ENCODE measurements at regions not wholly inside any gene's neighbourhood (a gene's known extent, or its start where the extent isn't known, plus 50 kb on each side); places are given as distances from the start of the nearest gene placed in this dataset.

- TF ChIP-seq POLR2A (IDR thresholded peaks at IDR 0.05): no peak
- TF ChIP-seq CTCF (IDR thresholded peaks at IDR 0.05): no peak
- TF ChIP-seq POLR2AphosphoS5 (IDR thresholded peaks at IDR 0.05): no peak
- no peak for TF ChIP-seq EP300 (IDR thresholded peaks at IDR 0.05; ENCODE audit: low read depth)
- Histone ChIP-seq H3K4me1 (peaks cover 5 to 23% (median 7%) of the 10 kb centered on the region in 4 donors), H3K27ac (no peak overlapping the region), H3K9me3 (no peaks in the 10 kb centered on the region), H3K4me3 (no peak overlapping the region), H3K27me3 (no peaks in the 10 kb centered on the region), H3K36me3 (no peaks in the 10 kb centered on the region)
- in situ Hi-C loops (cut with MboI; ENCODE audit: low pct_ligation_motif_present in 1 of 4, low pct_unique_long_range_greater_than_20kb in 1 of 4, low sequenced_read_pairs in 3 of 4) (loop anchor here (10.0 to 25.0 kb wide), 2 partner anchors 151 to 158 kb away; no protein-coding TSS in a partner anchor), intact Hi-C loops (cut with DNase I; ENCODE audit: low total_unique reads) (no loop called here)
- 77 to 86% methylated on average over 2 of the region's 2 CpGs for WGBS, 2 donors (ENCODE audit: low coverage in 1 of 2)
- no peak for DNase-seq
Observed at GRCh38 chr15:35286721-35287120, 201.6 kb upstream of the NANOGP8 start.

DNA sequence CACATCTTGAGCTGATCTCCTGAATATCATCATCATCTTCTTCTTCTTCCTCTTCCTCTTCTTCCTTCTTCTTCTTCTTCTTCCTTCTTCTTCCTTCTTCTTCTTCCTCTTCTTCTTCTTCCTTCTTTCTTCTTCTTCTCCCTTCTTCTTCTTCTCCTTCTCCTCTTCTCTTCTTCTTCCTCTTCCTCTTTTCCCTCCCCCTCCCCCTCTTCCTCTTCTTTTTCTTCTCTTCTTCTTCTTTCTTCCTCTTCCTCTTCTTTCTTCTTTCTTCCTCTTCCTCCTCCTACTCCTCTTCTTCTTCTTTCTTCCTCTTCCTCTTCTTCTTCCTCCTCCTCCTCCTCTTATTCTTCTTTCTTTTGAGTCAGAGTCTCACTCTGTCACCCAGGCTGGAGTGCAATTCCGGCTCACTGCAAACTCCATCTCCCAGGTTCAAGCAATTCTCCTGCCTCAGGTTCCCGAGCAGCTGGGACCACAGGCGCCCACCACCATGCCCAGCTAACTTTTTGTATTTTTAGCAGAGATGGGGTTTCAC lies 197.9 kb upstream of the NANOGP8 start:
- no peak overlapping the region for H3K27ac ChIP-seq
- peaks cover 0 to 6% of the 10 kb centered on the region in 2 donors for H3K9me3 ChIP-seq
- H3K36me3 ChIP-seq: no peaks in the 10 kb centered on the region
- H3K27me3 ChIP-seq: no peaks in the 10 kb centered on the region
- no peak for TF ChIP-seq CTCF (IDR thresholded peaks at IDR 0.05)
- no peak for TF ChIP-seq EP300 (IDR thresholded peaks at IDR 0.05; ENCODE audit: low read depth)
- TF ChIP-seq POLR2AphosphoS5 (IDR thresholded peaks at IDR 0.05): no peak
- no peak for TF ChIP-seq POLR2A (IDR thresholded peaks at IDR 0.05)
- H3K4me3 ChIP-seq: no peak overlapping the region
- H3K4me1 ChIP-seq: no peaks in the 10 kb centered on the region
- DNase-seq: no peak
- WGBS, 2 donors (ENCODE audit: low coverage in 1 of 2): 90 to 100% methylated on average over 1 to 3 of the region's 3 CpGs
- in situ Hi-C loops (cut with MboI; ENCODE audit: low pct_ligation_motif_present in 1 of 4, low pct_unique_long_range_greater_than_20kb in 1 of 4, low sequenced_read_pairs in 3 of 4) (loop anchor here (10.0 to 25.0 kb wide), 2 partner anchors 154 to 162 kb away; no protein-coding TSS in a partner anchor), intact Hi-C loops (cut with DNase I; ENCODE audit: low total_unique reads) (no loop called here)

DNA sequence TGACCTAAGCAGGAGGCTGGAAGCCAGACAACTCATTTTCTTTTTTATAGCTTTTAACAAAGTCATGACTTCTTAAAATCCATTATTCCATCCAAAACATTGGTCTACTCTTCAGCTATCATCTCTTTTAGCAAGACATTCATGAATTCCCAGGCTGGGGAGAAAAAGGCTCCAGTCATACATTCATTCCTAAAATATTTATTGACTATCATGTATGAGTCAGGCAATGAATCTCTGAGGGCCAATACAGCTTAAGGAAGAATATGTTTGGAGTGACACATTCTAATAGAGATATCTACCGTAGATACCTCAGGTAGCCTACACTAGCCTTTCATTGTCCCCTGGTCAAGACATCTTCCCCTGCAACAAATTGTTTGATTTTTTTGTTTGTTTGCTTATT lies 196.4 kb upstream of the NANOGP8 start:
- peaks cover 0 to 16% of the 10 kb centered on the region in 2 donors for H3K9me3 ChIP-seq

DNA sequence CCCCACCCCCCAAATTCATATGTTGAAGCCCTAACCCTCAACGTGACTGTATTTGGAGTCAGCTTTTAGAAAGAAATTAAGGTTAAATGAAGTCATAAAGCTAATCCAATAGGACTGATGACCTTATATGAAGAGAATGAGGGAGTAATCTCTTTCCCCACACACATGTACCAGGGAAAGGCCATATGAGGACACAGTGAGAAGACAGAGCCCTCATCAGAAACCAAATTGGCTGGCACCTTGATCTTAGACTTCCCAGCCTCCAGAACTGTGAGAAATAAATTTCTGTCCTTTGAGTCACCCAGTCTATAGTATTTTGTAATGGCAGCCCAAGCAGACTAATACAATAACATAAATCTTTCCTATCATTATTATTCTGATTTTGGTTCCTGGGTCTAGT lies 194.7 kb upstream of the NANOGP8 start:
- in situ Hi-C loops (cut with MboI; ENCODE audit: low pct_ligation_motif_present in 1 of 4, low pct_unique_long_range_greater_than_20kb in 1 of 4, low sequenced_read_pairs in 3 of 4): loop anchor here (10.0 to 25.0 kb wide), 2 partner anchors 157 to 165 kb away; no protein-coding TSS in a partner anchor
- WGBS, 2 donors (ENCODE audit: low coverage in 1 of 2): 90 to 100% methylated on average over 1 of the region's 1 CpG
- intact Hi-C loops (cut with DNase I; ENCODE audit: low total_unique reads): no loop called here
- TF ChIP-seq POLR2A (IDR thresholded peaks at IDR 0.05) (no peak), EP300 (IDR thresholded peaks at IDR 0.05; ENCODE audit: low read depth) (no peak), POLR2AphosphoS5 (IDR thresholded peaks at IDR 0.05) (no peak), CTCF (IDR thresholded peaks at IDR 0.05) (no peak)
- no peak for DNase-seq
- no peaks in the 10 kb centered on the region for H3K4me1 ChIP-seq
- peaks cover 4 to 16% of the 10 kb centered on the region in 2 donors for H3K9me3 ChIP-seq
- H3K27me3 ChIP-seq: no peaks in the 10 kb centered on the region
- H3K4me3 ChIP-seq: no peak overlapping the region
- no peak overlapping the region for H3K27ac ChIP-seq
- no peaks in the 10 kb centered on the region for H3K36me3 ChIP-seq

More for the DNA sequence above, 196.4 kb upstream of the NANOGP8 start:
- no peak for DNase-seq
- Histone ChIP-seq H3K36me3 (no peaks in the 10 kb centered on the region), H3K27me3 (no peaks in the 10 kb centered on the region), H3K4me1 (no peaks in the 10 kb centered on the region), H3K27ac (no peak overlapping the region), H3K4me3 (no peak overlapping the region)
- no peak for TF ChIP-seq POLR2AphosphoS5 (IDR thresholded peaks at IDR 0.05)
- TF ChIP-seq CTCF (IDR thresholded peaks at IDR 0.05): no peak
- TF ChIP-seq POLR2A (IDR thresholded peaks at IDR 0.05): no peak
- WGBS, 2 donors (ENCODE audit: low coverage in 1 of 2): 84 to 90% methylated on average over 1 of the region's 1 CpG
- intact Hi-C loops (cut with DNase I; ENCODE audit: low total_unique reads) (no loop called here), in situ Hi-C loops (cut with MboI; ENCODE audit: low pct_ligation_motif_present in 1 of 4, low pct_unique_long_range_greater_than_20kb in 1 of 4, low sequenced_read_pairs in 3 of 4) (loop anchor here (10.0 to 25.0 kb wide), 2 partner anchors 156 to 163 kb away; no protein-coding TSS in a partner anchor)
